Liver (tissue), 8 donors: ENCODE measurements at regions not wholly inside any gene's neighbourhood (a gene's known extent, or its start where the extent isn't known, plus 50 kb on each side); places are given as distances from the start of the nearest gene placed in this dataset.
A peak's percentile ranks its signal among the peaks of the same experiment; 100 is the strongest.

ENCODE experiments used
- DNase-seq: peaks from one replicate; pipeline ENCODE4 v3.0.0-alpha.2; 2017; ENCODE audit warnings: low spot score
- H3K27ac ChIP-seq, 2 donors: one replicate each; pipeline ENCODE4 v1.7.0; 2013; ENCODE audit warnings: inconsistent platforms in 2 of 2, low read length in 2 of 2, control low read depth in 1 of 2, low read depth in 1 of 2, mild to moderate bottlenecking in 1 of 2
- H3K27me3 ChIP-seq, 4 donors: one replicate each; pipeline versions ENCODE4 v1.6.1 to v1.7.0; 2013; ENCODE audit warnings: low read length in 3 of 4, inconsistent platforms in 1 of 4, mild to moderate bottlenecking in 1 of 4, moderate library complexity in 1 of 4; ENCODE audit not compliant: control insufficient read depth in 4 of 4, insufficient read depth in 4 of 4
- H3K36me3 ChIP-seq, 4 donors: one replicate each; pipeline versions ENCODE4 v1.6.1 to v1.7.0; 2013; ENCODE audit warnings: low read length in 3 of 4, mild to moderate bottlenecking in 3 of 4, low read depth in 1 of 4, moderate library complexity in 1 of 4; ENCODE audit not compliant: control insufficient read depth in 4 of 4, insufficient read depth in 3 of 4
- H3K4me1 ChIP-seq, 4 donors: one replicate each; pipeline versions ENCODE4 v1.6.1 to v1.7.0; 2013; ENCODE audit warnings: low read length in 3 of 4, mild to moderate bottlenecking in 3 of 4, moderate library complexity in 1 of 4; ENCODE audit not compliant: control insufficient read depth in 4 of 4, insufficient read depth in 4 of 4
- H3K4me3 ChIP-seq, 3 donors: one replicate each; pipeline versions ENCODE4 v1.6.1 to v1.7.0; 2013; ENCODE audit warnings: low read length in 3 of 3, control low read depth in 1 of 3, low read depth in 1 of 3, mild to moderate bottlenecking in 1 of 3
- H3K9ac ChIP-seq, 2 donors: one replicate each; pipeline ENCODE4 v1.7.0; 2013; ENCODE audit warnings: low read length in 2 of 2, mild to moderate bottlenecking in 2 of 2, moderate library complexity in 2 of 2, control low read depth in 1 of 2, low read depth in 1 of 2
- H3K9me3 ChIP-seq, 4 donors: one replicate each; pipeline versions ENCODE4 v1.6.1 to v1.7.0; 2013; ENCODE audit warnings: low read length in 3 of 4; ENCODE audit not compliant: control insufficient read depth in 4 of 4
- EGR1 ChIP-seq, 2 donors: IDR thresholded peaks; 2 replicates each; pipeline ENCODE4 v1.6.1; 2016 to 2018; ENCODE audit warnings: antibody characterized with exemption in 2 of 2, low read depth in 2 of 2
- FOXA2 ChIP-seq: IDR thresholded peaks from 2 replicates; pipeline ENCODE4 v1.6.1; 2016; ENCODE audit warnings: antibody characterized with exemption
- GABPA ChIP-seq, 2 donors: IDR thresholded peaks in 1 of 2; conservative IDR thresholded peaks in 1 of 2; 2 replicates each; pipeline ENCODE4 v1.6.1; 2016; ENCODE audit warnings: antibody characterized with exemption in 2 of 2, mild to moderate bottlenecking in 1 of 2, moderate library complexity in 1 of 2
- NR2F2 ChIP-seq: IDR thresholded peaks from 2 replicates; pipeline ENCODE4 v1.6.1; 2016; ENCODE audit warnings: antibody characterized with exemption
- RAD21 ChIP-seq, 2 donors: IDR thresholded peaks; 2 replicates each; pipeline ENCODE4 v1.6.1; 2016; ENCODE audit warnings: antibody characterized with exemption in 2 of 2, mild to moderate bottlenecking in 2 of 2
- REST ChIP-seq: IDR thresholded peaks from 2 replicates; pipeline ENCODE4 v1.6.1; 2016; ENCODE audit warnings: antibody characterized with exemption, mild to moderate bottlenecking
- RXRA ChIP-seq, 2 donors: IDR thresholded peaks; 2 replicates each; pipeline ENCODE4 v1.6.1; 2017 to 2018; ENCODE audit warnings: antibody characterized with exemption in 2 of 2, mild to moderate bottlenecking in 1 of 2
- TAF1 ChIP-seq: conservative IDR thresholded peaks from 2 replicates; pipeline ENCODE4 v1.6.1; 2016; ENCODE audit warnings: antibody characterized with exemption, mild to moderate bottlenecking
- WGBS: extraction: QIAGEN DNeasy Blood & Tissue Kit; methylation state at CpG from one replicate; pipeline ENCODE4 v1.1.7; 2013; 5-methylcytosine and 5-hydroxymethylcytosine counted together
- TF ChIP-seq, protein P1 (sequence below): fragments of 150-350 bp; IDR thresholded peaks from 2 replicates; pipeline ENCODE4 v1.5.1; 2017; ENCODE audit warnings: improper control_type of control experiment, low read depth, low read length; ENCODE audit not compliant: missing input control
- TF ChIP-seq, protein P2 (sequence below): IDR thresholded peaks from 2 replicates; pipeline ENCODE4 v1.6.1; 2016; ENCODE audit warnings: antibody characterized with exemption
- TF ChIP-seq, protein P3 (sequence below): IDR thresholded peaks from 2 replicates; pipeline ENCODE4 v1.6.1; 2016; ENCODE audit warnings: antibody characterized with exemption
- donor health status: healthy.
- donor health status: healthy.
- donor health status: healthy.
- donor health status: healthy.
- donor health status: healthy.

DNA sequence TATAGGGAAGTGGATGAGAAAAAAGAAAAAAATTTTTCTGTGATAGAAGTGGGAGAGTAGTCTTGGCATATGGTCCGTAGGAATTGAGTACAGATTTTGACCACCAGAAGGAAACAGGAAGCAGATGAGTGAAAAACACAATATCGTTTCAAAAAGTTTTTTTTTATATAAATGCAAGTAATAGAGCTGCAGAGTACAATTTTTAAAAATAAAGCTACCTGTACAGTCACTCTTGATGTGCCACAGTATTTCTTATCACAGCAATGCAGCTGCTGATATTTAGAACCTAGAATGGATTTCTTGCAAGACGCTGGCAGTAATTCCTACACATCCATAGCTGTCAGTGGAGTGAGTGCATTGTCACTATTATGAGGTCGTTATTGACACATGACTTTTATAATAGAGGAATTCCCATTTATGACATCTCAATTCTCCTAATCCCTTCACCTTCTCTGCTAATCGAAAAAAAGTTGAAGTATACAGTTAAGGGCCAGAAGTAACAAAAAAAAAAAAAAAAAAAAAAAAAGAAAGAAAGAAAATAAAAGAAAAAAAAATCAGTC is 477.7 kb downstream of the TAF11L14 start (continued):
- TF ChIP-seq, protein P1, sequence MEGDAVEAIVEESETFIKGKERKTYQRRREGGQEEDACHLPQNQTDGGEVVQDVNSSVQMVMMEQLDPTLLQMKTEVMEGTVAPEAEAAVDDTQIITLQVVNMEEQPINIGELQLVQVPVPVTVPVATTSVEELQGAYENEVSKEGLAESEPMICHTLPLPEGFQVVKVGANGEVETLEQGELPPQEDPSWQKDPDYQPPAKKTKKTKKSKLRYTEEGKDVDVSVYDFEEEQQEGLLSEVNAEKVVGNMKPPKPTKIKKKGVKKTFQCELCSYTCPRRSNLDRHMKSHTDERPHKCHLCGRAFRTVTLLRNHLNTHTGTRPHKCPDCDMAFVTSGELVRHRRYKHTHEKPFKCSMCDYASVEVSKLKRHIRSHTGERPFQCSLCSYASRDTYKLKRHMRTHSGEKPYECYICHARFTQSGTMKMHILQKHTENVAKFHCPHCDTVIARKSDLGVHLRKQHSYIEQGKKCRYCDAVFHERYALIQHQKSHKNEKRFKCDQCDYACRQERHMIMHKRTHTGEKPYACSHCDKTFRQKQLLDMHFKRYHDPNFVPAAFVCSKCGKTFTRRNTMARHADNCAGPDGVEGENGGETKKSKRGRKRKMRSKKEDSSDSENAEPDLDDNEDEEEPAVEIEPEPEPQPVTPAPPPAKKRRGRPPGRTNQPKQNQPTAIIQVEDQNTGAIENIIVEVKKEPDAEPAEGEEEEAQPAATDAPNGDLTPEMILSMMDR: no peak
- TF ChIP-seq RXRA (IDR thresholded peaks at IDR 0.05) (no peak), EGR1 (IDR thresholded peaks at IDR 0.05; ENCODE audit: low read depth in 2 of 2) (no peak), NR2F2 (no peak), TAF1 (no peak)

GRCh38 chr5:18113721-18114120 is 479.5 kb downstream of the TAF11L14 start:
- Histone ChIP-seq H3K27me3 (no peaks in the 10 kb centered on the region), H3K9ac (no peak overlapping the region), H3K4me1 (peaks cover 1 to 9% (median 3%) of the 10 kb centered on the region in 4 donors), H3K27ac (no peak overlapping the region), H3K36me3 (no peaks in the 10 kb centered on the region), H3K4me3 (no peak overlapping the region), H3K9me3 (no peaks in the 10 kb centered on the region)
- TF ChIP-seq, protein P2, sequence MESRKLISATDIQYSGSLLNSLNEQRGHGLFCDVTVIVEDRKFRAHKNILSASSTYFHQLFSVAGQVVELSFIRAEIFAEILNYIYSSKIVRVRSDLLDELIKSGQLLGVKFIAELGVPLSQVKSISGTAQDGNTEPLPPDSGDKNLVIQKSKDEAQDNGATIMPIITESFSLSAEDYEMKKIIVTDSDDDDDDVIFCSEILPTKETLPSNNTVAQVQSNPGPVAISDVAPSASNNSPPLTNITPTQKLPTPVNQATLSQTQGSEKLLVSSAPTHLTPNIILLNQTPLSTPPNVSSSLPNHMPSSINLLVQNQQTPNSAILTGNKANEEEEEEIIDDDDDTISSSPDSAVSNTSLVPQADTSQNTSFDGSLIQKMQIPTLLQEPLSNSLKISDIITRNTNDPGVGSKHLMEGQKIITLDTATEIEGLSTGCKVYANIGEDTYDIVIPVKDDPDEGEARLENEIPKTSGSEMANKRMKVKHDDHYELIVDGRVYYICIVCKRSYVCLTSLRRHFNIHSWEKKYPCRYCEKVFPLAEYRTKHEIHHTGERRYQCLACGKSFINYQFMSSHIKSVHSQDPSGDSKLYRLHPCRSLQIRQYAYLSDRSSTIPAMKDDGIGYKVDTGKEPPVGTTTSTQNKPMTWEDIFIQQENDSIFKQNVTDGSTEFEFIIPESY: no peak
- TF ChIP-seq GABPA (IDR thresholded peaks at IDR 0.05 in 1 of 2, conservative IDR thresholded peaks at IDR 0.05 in 1 of 2): no peak
- peak; percentile 70 for TF ChIP-seq RAD21 (IDR thresholded peaks at IDR 0.05)
- TF ChIP-seq, protein P1: peak; percentile 17
- WGBS: 55% methylated on average over 3 of the region's 3 CpGs
- DNase-seq: no peak

GRCh38 chr5:18114151-18114757 is 480.0 kb downstream of the TAF11L14 start:
- Histone ChIP-seq H3K36me3 (no peaks in the 10 kb centered on the region), H3K9me3 (no peaks in the 10 kb centered on the region), H3K27me3 (no peaks in the 10 kb centered on the region), H3K27ac (peak overlapping the region in 1 of 2 donors; percentile 27), H3K9ac (no peak overlapping the region), H3K4me3 (no peak overlapping the region), H3K4me1 (peaks cover 1 to 9% (median 3%) of the 10 kb centered on the region in 4 donors)
- TF ChIP-seq REST (no peak), RXRA (IDR thresholded peaks at IDR 0.05) (peak in 1 of 2 donors; percentile 10), FOXA2 (no peak), NR2F2 (no peak)
- TF ChIP-seq, protein P3, sequence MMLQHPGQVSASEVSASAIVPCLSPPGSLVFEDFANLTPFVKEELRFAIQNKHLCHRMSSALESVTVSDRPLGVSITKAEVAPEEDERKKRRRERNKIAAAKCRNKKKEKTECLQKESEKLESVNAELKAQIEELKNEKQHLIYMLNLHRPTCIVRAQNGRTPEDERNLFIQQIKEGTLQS: no peak
- WGBS: 56% methylated on average over 6 of the region's 6 CpGs
- no peak for DNase-seq
